ENCODE measurements at regions not wholly inside any gene's neighbourhood (a gene's known extent, or its start where the extent isn't known, plus 50 kb on each side); places are given as distances from the start of the nearest gene placed in this dataset.

- H3K4me1 ChIP-seq (ENCODE audit: control insufficient read depth in 5 of 5, insufficient read depth in 5 of 5, low read length in 5 of 5), result no peaks in the 10 kb centered on the region
- H3K4me3 ChIP-seq, result no peak overlapping the region
- DNase-seq (no peak), ATAC-seq (ENCODE audit: insufficient read depth, low FRiP score) (no peak)
- TF ChIP-seq CTCF (IDR thresholded peaks at IDR 0.05; ENCODE audit: control extremely low read depth, extremely low read depth), result no peak
- H3K36me3 ChIP-seq (ENCODE audit: control insufficient read depth in 4 of 4, insufficient read depth in 4 of 4, low read length in 4 of 4), result no peaks in the 10 kb centered on the region
- WGBS, 2 donors, result 91 to 94% methylated on average over 16 to 21 of the region's 21 CpGs
- no peak overlapping the region for H3K9ac ChIP-seq (ENCODE audit: insufficient read depth in 1 of 2, low read length in 2 of 2)
- no peaks in the 10 kb centered on the region for H3K27me3 ChIP-seq (ENCODE audit: control insufficient read depth in 3 of 3, insufficient read depth in 3 of 3, low read length in 2 of 3)
- no peaks in the 10 kb centered on the region for H3K9me3 ChIP-seq (ENCODE audit: control insufficient read depth in 4 of 4, insufficient read depth in 3 of 4, low read length in 3 of 4)
- no peak overlapping the region for H3K27ac ChIP-seq (ENCODE audit: low read depth in 1 of 2, low read length in 1 of 2)
Measured at GRCh38 chr6:21423106-21423854, 170.3 kb upstream of the SOX4 start.

- H3K36me3 ChIP-seq (ENCODE audit: control insufficient read depth in 4 of 4, insufficient read depth in 4 of 4, low read length in 4 of 4), result no peaks in the 10 kb centered on the region
- WGBS, 2 donors, result 63 to 73% methylated on average over 8 of the region's 8 CpGs
- no peak overlapping the region for H3K27ac ChIP-seq (ENCODE audit: low read depth in 1 of 2, low read length in 1 of 2)
- no peak for TF ChIP-seq CTCF (IDR thresholded peaks at IDR 0.05; ENCODE audit: control extremely low read depth, extremely low read depth)
- no peak overlapping the region for H3K4me3 ChIP-seq
- ATAC-seq (ENCODE audit: insufficient read depth, low FRiP score), result no peak
- DNase-seq, result peak; percentile 37 to 87 (median 87)
- no peaks in the 10 kb centered on the region for H3K27me3 ChIP-seq (ENCODE audit: control insufficient read depth in 3 of 3, insufficient read depth in 3 of 3, low read length in 2 of 3)
- H3K4me1 ChIP-seq (ENCODE audit: control insufficient read depth in 5 of 5, insufficient read depth in 5 of 5, low read length in 5 of 5), result no peaks in the 10 kb centered on the region
- H3K9me3 ChIP-seq (ENCODE audit: control insufficient read depth in 4 of 4, insufficient read depth in 3 of 4, low read length in 3 of 4), result no peaks in the 10 kb centered on the region
- no peak overlapping the region for H3K9ac ChIP-seq (ENCODE audit: insufficient read depth in 1 of 2, low read length in 2 of 2)
Measured at GRCh38 chr6:21426841-21427490, 166.6 kb upstream of the SOX4 start.

- H3K9me3 ChIP-seq (ENCODE audit: control insufficient read depth in 4 of 4, insufficient read depth in 3 of 4, low read length in 3 of 4), result no peaks in the 10 kb centered on the region
- H3K27ac ChIP-seq (ENCODE audit: low read depth in 1 of 2, low read length in 1 of 2), result no peak overlapping the region
- TF ChIP-seq CTCF (IDR thresholded peaks at IDR 0.05; ENCODE audit: control extremely low read depth, extremely low read depth), result no peak
- H3K4me3 ChIP-seq, result no peak overlapping the region
- no peak for DNase-seq
- no peaks in the 10 kb centered on the region for H3K36me3 ChIP-seq (ENCODE audit: control insufficient read depth in 4 of 4, insufficient read depth in 4 of 4, low read length in 4 of 4)
- 87 to 93% methylated on average over 2 of the region's 2 CpGs for WGBS, 2 donors
- no peak for ATAC-seq (ENCODE audit: insufficient read depth, low FRiP score)
- no peaks in the 10 kb centered on the region for H3K4me1 ChIP-seq (ENCODE audit: control insufficient read depth in 5 of 5, insufficient read depth in 5 of 5, low read length in 5 of 5)
- H3K9ac ChIP-seq (ENCODE audit: insufficient read depth in 1 of 2, low read length in 2 of 2), result no peak overlapping the region
- no peaks in the 10 kb centered on the region for H3K27me3 ChIP-seq (ENCODE audit: control insufficient read depth in 3 of 3, insufficient read depth in 3 of 3, low read length in 2 of 3)
Measured at GRCh38 chr6:21429291-21429690, 164.3 kb upstream of the SOX4 start.

Measured in lung (tissue), 11 donors.